Cerebellar cortex (tissue), 1 donor: ENCODE measurements at regions not wholly inside any gene's neighbourhood (a gene's known extent, or its start where the extent isn't known, plus 50 kb on each side); places are given as distances from the start of the nearest gene placed in this dataset.

ENCODE experiments used
- DNase-seq: peaks from one replicate; pipeline ENCODE4 v3.0.0-alpha.2; 2015; ENCODE audit warnings: low spot score

DNA sequence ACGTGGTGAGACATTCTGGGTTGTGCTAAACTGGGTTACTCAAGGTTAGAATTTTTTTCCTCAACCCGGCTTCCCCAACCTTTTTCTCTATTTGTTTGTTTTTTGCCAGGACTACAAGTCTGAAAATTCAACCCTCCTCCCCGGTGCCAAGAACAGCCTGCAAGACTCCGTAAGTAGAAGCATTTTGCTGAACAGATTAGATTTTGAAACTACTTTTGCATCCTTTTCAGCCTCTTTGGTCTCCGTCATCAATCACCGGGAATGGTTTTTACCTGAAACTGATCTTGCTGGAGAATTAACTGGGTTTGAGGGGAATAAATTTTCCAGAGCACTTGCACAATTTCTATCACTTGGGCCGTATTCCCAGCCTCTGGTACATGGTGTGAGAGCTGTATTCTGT, 501.2 kb upstream of the EEF2KMT start:
- no peak for DNase-seq

DNA sequence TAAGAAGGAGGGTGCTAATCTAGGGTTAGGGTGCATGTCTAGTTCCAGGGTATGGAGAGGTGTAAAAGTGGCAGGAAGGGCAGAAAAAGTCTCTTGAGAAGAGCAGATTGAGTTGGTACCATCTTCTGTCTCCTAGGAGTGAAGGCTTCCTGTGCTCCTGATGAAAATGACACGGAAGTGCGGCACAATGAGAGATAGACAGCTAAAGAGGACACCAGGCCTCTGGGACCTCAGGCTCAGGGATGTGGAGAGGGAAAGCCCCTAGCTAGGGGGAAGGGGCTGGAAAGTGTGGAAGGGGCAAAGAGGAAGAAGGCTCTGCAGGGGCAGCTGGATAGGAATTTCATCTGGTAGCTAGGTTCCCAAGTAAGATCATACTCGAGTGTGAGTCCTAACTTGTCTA, 498.3 kb upstream of the EEF2KMT start:
- DNase-seq = no peak

DNA sequence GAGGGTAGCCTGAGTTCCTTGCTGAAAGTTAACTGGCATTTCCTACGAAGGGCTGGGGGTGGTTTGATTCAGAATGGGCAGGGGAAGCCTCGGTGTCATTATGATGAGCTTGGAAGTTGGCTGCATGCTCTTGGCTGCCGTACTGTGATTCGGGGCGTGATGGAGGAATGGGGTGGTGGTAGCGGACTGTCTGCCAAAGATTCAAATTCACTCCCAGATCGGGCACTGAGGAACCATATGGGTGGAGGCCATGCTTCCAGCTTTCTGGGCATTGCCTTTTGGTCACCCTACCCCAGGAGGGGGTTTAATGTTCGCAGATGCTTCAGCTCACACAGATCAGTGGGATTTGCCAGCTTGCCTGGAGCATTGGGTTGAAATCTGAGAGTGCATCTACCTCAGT, 492.8 kb upstream of the EEF2KMT start:
- DNase-seq = no peak

DNA sequence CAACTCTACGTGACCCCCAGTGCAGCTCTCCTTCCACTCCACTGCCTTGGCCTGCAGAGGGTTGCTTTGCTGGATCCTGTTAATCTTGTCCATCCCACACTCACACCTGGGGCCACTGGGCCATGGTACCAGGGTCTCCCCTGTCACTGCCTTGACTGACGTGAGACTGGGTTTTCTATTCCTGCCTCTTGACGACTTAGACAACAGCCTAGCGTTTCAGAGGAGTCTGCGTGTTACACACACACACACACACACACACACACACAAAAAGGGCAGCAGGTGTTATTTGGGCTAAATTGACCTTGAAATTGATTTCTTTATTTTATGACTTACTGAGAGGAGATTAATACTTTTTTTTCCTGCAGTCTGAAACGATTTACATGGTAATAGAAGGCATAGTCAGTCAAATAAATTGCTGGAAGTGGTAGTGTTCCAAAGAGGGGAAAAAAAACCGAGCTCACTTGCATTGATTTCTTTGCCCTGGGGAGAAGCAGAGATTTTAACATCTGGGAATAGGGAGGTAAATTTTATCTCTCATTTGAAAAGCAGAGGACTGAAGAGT, 492.3 kb upstream of the EEF2KMT start:
- DNase-seq = no peak

DNA sequence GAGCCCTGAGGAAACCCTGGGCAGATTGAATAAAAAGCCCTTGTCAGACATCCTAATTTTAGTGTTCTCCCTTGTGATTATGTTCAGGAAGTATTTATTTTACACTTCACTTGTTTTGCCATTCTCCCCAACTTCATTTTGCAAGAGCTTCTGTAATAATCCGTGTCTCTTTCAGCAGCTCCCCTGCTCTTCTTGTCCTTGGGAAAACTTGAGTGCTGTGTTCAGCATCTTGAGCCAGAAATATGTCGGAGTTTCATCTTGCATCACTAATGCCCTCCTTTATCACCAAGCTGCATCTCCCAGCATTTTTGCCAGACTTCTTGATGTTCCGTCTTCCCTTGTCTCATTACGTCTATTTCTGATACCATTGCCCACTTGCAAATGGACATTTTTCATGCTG, 486.5 kb upstream of the EEF2KMT start:
- DNase-seq = no peak

DNA sequence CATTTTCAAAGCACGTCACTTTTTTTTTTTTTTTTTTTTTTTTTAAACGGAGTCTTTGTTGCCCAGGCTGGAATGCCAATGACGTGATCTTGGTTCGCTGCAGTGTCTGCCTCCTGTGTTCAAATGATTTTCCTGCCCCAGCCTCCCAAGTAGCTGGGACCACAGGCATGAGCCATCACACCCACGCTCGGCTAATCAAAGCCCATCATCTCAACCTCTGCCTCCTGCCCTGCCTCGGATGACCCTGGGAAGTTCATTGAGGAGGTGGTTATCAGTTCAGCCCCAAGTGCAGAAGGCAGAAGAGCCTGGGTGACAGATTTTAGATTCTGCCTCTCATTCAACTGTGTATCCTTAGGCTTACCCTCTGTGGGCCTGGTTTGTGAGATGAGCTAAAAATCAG, 484.9 kb upstream of the EEF2KMT start:
- no peak for DNase-seq

DNA sequence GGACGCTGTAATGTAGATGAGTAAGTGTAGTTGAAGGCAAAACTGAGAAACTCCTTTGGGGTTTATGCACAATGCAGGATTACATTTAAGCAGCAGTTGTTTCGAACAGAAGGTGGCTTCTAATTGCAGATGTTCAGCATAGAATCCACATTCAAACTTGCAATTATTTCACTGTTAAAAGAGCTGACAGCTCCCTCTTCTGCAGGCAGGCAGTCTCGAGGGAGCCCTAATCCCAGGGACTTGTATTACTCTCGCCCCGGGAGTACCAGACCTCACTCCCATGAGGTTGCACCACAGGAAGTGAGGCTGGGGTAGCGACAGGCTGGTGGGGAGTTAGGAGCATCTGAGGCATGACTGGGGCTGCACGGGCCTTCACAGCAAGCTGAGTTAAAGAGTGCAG, 484.3 kb upstream of the EEF2KMT start:
- no peak for DNase-seq

DNA sequence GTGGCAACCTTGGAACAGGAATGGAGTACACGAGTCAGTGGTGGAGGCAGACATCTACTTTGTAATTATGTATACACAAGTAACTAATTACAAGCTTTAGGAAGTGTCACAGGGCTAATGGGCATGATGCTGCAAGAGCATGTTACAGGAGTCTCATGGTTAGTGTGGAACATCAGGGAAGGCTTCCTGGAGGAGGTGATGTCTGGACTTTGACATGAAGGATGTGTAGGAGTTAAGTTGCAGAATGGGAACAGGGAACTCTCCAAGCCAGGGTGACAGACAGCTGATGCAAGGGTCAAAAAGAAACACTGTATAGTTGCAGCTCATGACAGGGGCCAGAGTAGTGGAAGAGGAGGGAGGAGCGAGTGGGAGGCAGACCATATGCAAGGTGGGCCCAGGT, 483.8 kb upstream of the EEF2KMT start:
- DNase-seq = no peak

DNA sequence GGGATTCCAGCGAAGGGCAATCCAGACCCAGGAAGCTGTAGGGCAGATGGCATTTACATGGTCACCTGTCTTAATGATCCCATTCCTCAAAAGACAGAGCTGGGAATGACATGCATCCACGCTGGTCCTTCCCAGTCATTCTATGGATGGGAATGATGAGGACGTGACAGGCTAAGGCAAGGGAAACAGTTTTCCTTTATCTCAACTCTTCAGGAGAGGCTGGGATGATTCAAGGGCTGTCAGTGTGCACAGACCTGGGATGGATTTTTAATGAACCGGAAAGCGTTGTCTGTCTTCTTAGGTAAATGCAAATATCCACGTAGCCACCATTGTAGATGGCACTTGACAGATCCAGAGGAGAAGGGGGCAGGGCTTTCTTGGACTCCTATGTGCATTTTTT, 483.2 kb upstream of the EEF2KMT start:
- no peak for DNase-seq

DNA sequence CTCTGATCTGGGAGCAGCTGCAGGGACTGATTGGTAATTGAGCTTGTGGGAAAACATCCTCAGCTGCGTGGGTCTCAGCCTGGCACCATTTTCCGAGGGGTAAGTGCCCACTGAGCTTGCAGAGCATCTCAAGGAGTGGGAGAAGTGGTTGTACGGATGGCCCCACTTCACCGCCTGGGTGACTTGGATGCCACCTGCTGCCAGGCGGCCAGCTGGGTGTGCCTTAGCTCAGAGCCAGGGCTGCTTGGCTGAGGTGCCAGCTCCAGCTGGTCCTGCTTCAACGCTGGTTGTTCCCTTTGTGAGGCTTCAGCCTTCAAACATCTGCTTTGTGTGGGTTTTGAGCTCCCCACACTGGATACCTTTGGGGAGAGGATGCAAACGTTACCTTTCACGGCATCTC, 482.7 kb upstream of the EEF2KMT start:
- no peak for DNase-seq

DNA sequence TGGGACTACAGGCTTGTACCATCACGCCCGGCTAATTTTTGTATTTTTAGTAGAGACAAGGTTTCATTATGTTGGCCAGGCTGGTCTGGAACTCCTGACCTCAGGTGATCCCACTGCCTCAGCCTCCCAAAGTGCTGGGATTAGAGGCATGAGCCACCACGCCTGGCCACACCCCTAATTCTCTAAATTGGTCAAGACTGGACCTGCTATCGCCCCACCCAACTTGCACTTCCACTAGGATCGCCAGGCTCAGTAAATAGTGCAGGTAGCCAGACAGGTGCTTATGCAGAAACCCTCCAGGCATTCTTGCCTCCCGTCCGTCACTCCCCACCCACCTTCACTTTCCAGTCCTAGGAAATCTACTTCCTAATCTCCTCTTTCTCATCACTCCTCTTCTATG, 481.4 kb upstream of the EEF2KMT start:
- no peak for DNase-seq

DNA sequence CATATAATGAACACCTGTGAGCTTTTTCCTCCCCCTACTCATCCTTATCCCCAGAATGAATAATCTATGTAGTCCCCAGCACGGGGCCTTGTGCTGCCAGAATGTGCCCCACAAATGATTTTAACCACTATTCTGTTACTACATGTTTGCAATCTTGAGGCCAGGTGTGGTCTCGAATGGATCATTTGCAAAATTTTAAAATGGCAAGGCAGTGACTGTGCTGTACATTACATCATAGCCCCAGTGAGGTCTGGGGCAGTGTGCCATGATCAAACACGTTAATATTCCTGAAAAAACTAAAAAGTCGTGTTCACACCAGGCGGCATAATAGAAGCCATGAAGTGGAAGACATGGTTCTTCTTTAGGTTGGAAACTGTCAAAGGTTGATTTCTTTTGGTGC, 479.9 kb upstream of the EEF2KMT start:
- no peak for DNase-seq

DNA sequence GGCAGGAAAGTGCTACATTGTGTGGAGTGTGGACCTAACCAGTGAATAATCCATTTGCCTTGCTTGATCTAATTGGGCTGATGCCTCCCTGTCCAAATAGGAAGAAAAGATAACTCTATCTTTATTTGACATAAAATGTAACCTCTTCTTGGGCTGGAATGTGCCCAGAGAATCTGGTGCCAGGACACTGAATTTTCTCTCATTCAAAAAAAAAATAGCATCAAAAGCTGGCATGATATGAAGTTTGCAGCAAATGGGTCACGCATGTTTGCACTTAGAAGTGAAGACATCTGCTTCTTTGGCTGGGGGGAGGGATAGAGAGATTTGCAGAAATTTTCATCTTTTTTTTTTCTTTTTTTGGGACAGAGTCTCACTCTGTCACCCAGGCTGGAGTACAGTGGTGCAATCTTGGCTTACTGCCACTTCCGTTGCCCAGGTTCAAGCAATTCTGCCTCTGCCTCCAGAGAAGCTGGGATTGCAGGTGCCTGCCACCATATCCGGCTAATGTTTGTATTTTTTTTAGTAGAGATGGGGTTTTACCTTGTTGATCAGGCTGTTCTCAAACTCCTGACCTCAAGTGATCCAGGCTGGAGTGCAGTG, 478.2 kb upstream of the EEF2KMT start:
- no peak for DNase-seq

DNA sequence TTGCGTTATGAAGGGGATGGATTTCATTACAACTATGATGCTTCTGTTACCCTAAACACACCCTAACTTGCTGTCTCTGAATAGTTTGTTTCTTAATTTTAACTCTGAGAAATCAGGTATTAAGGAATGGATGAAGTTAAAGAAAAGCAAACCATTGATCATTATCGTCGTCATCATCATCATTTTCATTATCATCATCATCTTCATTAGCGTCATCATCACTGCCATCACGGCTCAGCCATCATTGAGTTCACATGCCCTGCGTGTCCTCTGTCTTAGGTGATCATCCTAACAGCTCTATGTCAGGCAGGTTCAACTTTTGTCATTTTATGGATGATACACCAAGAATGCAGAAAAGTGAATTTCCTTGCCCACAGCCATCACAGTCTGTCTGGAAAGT, 477.5 kb upstream of the EEF2KMT start:
- DNase-seq = no peak

DNA sequence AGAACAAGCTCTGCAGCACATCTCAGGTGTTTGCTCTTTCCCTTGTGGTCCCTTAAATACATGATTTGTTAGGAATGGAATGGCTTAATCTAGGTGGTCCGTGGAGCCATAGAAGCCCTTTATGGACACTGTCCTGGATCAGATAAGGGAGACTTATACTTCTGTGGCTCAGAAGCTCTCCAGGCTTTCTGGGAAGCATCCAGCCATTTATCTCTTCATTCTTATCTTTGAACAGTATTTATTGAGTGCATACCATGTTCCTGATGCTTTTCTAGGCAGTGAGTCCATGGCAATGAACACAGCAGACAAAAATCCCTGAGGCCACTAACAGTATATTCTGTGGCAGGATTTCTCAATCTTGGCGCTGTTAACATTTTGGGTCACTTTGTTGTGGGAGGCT, 474.5 kb upstream of the EEF2KMT start:
- DNase-seq = no peak

DNA sequence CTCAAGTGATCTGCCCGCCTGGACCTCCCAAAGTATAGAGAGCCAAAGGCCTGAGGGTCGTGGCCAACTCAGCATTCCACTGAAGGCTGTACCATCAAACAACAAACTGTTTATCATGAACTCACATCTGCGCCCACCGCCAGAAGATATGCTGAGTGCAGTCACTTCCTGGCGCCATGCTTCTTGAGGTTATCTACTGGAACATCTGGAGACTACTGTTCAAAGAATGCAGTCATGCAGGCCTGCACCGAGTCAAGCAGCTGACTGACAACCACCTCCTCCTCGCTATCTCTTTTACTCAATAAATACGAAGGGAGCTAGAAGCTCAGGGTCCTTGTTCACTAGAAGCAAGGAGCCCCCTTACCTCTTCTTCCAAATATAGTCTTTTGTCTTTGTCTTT, 473.9 kb upstream of the EEF2KMT start:
- DNase-seq = no peak

DNA sequence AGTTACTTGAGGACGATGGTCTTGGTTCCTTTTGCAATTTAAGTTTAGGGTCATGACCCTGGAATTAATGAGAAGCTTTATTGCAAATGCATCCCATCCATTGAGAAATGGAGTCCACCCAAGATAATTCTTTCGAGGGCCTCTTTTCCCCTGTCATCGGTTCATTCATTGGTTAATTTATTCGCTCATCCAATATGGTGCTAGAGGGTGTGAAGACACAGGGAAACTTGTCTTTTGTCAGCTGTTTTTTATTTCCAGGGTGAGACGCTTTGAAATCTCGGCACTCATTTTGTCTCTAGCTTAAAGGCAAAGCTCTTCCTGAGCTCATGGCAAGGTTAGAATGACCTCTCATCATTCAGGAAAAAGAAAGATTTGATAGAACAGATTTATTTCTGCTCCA, 464.2 kb upstream of the EEF2KMT start:
- DNase-seq = no peak

DNA sequence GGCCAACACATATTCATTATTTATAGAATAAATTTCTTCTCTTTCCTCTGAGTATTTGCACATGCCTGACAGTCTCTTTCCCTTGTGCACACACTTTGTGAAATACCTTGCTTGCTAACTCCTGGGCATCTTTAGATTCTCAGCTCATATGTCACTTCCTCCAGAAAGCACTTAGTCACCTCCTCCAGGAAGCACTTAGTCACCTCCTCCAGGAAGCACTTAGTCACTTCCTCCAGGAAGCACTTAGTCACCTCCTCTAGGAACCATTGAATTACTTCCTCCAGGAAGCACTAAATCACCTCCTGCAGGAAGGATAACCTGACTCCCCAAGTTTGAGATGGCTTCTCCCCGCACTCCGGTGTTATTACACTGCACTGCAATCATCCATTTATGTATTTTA, 462.5 kb upstream of the EEF2KMT start:
- no peak for DNase-seq

DNA sequence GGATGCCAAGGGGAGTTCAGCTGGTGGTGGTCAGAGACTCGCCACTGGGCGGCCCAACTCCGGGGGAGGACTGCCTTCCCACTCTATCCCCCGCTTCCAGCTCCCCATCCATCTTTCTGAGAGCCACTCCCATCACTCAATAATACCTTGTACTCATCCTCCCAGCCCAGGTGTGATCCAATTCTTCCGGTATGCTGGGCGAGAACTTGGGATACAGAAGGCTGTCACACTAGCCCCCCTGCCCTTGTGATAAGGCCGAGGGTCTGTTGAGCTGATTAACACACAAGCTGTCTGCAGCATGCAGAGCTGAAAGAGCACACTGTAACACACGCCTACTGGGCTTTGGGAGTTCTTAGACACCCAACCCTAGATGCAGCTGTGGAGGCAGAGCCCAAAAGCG, 460.4 kb upstream of the EEF2KMT start:
- DNase-seq = no peak

DNA sequence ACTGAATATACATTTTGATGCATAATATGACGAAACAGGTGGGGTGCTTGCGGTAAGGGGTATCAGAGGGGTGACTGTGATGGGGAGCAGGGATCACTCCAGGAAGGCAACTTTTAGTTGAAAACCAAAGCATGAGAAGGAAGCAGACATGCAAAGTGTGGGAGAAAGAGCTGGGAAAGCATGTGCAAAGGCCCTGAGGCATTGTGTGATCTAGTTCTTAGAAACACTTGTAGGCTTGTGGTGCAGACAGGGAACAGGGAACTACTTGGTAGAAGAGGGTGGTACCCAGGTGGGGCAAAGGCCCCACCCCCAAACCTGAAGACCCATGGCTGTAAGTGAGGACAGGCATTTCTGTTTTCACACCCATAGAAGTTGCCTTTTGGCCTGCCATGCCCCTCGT, 459.9 kb upstream of the EEF2KMT start:
- DNase-seq = no peak

DNA sequence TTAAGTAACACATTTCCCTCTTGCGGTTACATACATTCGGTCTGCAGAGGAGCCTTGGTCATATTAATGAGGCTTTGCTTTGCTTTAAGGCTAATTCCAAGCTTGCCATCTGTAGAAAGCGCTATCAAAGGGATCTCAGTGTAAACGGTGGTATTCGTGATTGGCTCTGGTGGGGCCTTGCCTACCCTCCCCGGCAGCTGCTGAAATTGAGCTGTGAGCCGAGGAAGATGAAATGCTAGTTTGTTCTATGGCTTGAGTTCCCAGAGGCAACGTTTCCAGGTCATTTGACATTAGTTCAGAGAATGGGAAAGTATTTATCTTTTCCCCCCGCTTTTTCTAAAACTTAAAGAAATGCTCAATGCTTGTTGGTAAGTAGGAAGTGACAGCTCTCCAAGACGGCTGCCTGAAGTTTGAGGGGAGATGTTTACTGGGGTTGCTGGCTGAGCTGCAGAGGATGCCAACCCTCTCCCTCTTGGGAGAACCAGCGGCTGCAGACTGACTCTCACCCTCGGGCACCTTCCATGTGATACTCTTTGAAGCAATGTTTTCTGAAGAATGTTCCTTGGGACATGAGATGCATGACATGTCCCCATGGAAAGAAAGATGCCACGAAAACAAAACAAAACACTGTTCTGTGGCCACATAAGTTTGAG, 458.7 kb upstream of the EEF2KMT start:
- no peak for DNase-seq

DNA sequence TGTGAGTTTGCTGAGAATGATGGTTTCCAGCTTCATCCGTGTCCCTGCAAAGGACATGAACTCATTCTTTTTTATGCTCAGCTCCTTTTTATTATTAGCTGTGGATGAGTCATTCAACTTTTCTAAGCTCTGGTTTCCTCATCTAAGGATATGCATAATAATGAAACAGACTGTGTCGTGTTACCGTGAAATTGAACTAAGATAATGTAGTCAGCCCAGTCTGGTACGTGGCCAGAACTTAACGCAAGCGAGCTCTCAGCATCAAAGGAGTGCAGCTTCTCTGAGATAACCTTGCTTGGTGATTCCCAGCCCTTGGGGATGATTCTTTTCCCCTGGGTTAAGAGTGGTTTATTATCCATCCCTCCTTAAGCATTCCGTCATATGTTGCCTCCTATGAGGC, 454.3 kb upstream of the EEF2KMT start:
- DNase-seq = no peak

DNA sequence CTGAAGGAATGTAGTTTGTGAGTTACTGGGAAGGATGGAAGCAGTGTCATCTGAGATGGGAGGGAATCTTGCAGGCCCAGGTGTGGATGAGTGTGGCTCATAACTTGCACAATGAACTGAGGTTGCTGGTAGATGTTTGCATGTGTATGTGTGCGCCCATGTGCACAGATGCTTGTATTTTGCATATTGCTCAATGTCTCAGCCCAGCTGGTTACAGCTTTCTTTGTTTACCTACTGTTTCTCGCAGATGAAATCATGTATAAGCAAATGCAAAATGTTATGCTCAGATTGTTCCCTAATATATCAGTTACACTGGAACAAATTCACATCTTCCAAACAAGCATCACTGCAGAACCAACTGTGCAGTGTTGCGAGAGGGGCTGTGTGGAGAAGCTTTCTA, 452.2 kb upstream of the EEF2KMT start:
- DNase-seq = no peak

DNA sequence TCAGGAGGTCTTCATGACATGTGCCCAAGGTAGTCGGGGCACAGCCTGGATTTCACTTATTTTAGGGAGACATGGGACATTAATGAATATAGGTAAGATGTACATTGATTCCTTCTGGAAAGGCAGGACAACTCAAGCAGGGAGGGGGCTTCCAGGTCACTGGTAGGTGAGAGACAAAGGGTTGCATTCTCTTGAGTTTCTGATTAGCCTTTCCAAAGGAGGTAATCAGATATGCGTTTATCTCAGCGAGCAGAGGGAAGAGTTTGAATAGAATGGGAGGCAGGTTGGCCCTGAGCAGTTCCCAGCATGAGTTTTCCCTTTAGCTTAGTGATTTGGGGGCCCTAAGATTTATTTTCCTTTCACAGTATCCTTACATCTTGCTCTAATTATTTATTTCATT, 443.8 kb upstream of the EEF2KMT start:
- DNase-seq = no peak
